Right lobe of liver (tissue), 6 donors: ENCODE measurements at regions not wholly inside any gene's neighbourhood (a gene's known extent, or its start where the extent isn't known, plus 50 kb on each side); places are given as distances from the start of the nearest gene placed in this dataset.

Experiments
- ATAC-seq, 4 donors: fragments of 200-7000 bp; cut with Tn5 transposase; one replicate each; pipeline ENCODE4 v1.9.1; 2020; ENCODE audit warnings: mild to moderate bottlenecking in 4 of 4, moderate library complexity in 4 of 4
- DNase-seq, 3 donors: peaks; one replicate each; pipeline ENCODE4 v3.0.0-alpha.2; 2020
- H3K27ac ChIP-seq, 3 donors: fragments of 200-600 bp; one replicate each; pipeline ENCODE4 v1.8.0; 2022
- H3K27me3 ChIP-seq, 2 donors: fragments of 200-600 bp; one replicate each; pipeline ENCODE4 v1.8.0; 2022
- H3K36me3 ChIP-seq, 4 donors: fragments of 200-600 bp; sonication (generic) in 1 of 4; one replicate each; pipeline versions ENCODE4 v1.5.1 to v1.8.0; 2017 to 2022; ENCODE audit warnings: control low read depth in 1 of 4
- H3K4me1 ChIP-seq, 4 donors: fragments of 200-600 bp; sonication (generic) in 1 of 4; one replicate each; pipeline versions ENCODE4 v1.5.1 to v1.8.0; 2017 to 2022; ENCODE audit warnings: control low read depth in 1 of 4
- H3K4me3 ChIP-seq, 3 donors: fragments of 200-600 bp; one replicate each; pipeline ENCODE4 v1.8.0; 2022
- H3K9me3 ChIP-seq, 4 donors: fragments of 200-600 bp; sonication (generic) in 1 of 4; one replicate each; pipeline versions ENCODE4 v1.5.1 to v1.8.0; 2017 to 2022; ENCODE audit warnings: control low read depth in 1 of 4
- CTCF ChIP-seq, 4 donors: fragments of 200-600 bp in 3 of 4; fragments of 450-650 bp in 1 of 4; IDR thresholded peaks; one replicate each; pipeline versions ENCODE4 v1.5.1 to v1.8.0; 2016 to 2022; ENCODE audit warnings: antibody characterized with exemption in 4 of 4, mild to moderate bottlenecking in 2 of 4
- POLR2A ChIP-seq: fragments of 450-650 bp; IDR thresholded peaks from one replicate; pipeline ENCODE4 v1.6.1; 2017; ENCODE audit warnings: antibody characterized with exemption, mild to moderate bottlenecking
- WGBS: methylation state at CpG from one replicate; pipeline ENCODE4 v1.1.6; 2018; ENCODE audit warnings: low coverage, low lambda C conversion rate; ENCODE audit not compliant: insufficient coverage; ENCODE audit errors: missing lambda C conversion rate; 5-methylcytosine and 5-hydroxymethylcytosine counted together
- intact Hi-C, 2 donors: fragments of 100-400 bp; cut with DNase I; formaldehyde crosslinking; loops; one replicate each; pipeline versions ENCODE4 v1.11.2 to v1.14.1; 2022
- donor health status: DM: no; HTN: yes; CAD: no.
- donor health status: DM: no; HTN: no; CAD: no.
- donor health status: DM: no; HTN: no; CAD: no.
- donor health status: DM: no; HTN: yes; CAD: no.
- donor health status: DM: no; HTN: yes; CAD: no.

- DNase-seq (no peak), ATAC-seq (no peak)
- Histone ChIP-seq H3K27ac (no peak overlapping the region), H3K4me3 (no peak overlapping the region), H3K27me3 (no peaks in the 10 kb centered on the region), H3K36me3 (no peaks in the 10 kb centered on the region), H3K9me3 (no peaks in the 10 kb centered on the region), H3K4me1 (no peaks in the 10 kb centered on the region)
- TF ChIP-seq POLR2A, result no peak
- no peak for TF ChIP-seq CTCF (IDR thresholded peaks at IDR 0.05)
- intact Hi-C loops, result no loop called here
- WGBS, result 66% methylated on average over 3 of the region's 3 CpGs
Measured at GRCh38 chr2:176414641-176415040, 145.4 kb downstream of the MTX2 start.

GRCh38 chr2:176415174-176415895 lies 146.1 kb downstream of the MTX2 start:
- TF ChIP-seq POLR2A (no peak), CTCF (IDR thresholded peaks at IDR 0.05) (no peak)
- intact Hi-C loops, result no loop called here
- no peaks in the 10 kb centered on the region for H3K36me3 ChIP-seq
- H3K27ac ChIP-seq, result no peak overlapping the region
- no peaks in the 10 kb centered on the region for H3K9me3 ChIP-seq
- WGBS, result 62% methylated on average over 7 of the region's 8 CpGs
- no peaks in the 10 kb centered on the region for H3K4me1 ChIP-seq
- no peak for ATAC-seq
- no peak for DNase-seq
- no peaks in the 10 kb centered on the region for H3K27me3 ChIP-seq
- no peak overlapping the region for H3K4me3 ChIP-seq

DNA sequence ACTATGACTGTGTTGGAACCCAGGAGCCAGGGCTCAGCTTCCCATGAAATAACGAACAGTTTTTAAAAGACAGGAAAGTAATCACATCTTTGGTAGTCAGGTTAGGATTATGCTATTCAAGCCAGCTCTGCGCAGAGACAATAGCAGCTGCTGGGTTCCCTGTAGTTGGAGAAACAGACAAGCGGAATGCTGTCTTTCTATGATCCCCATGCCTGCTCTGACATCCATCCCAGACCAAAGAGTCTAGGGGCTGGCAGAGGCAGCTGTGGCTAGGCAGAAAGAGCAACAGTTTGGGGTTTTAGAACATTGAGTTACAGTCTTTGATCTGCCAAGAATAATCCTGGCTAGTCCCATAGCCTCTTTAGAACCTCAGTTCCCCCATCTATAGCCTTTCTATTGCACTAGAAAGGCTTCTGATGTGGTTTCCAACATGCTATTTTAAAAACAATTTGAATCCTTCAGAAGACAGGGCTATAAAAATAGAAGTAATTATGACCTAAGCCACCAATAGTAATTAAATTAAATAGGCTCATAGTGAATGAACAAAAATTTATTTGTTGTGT lies 146.8 kb downstream of the MTX2 start:
- Histone ChIP-seq H3K27me3 (no peaks in the 10 kb centered on the region), H3K9me3 (no peaks in the 10 kb centered on the region), H3K27ac (no peak overlapping the region), H3K4me3 (no peak overlapping the region), H3K36me3 (no peaks in the 10 kb centered on the region), H3K4me1 (no peaks in the 10 kb centered on the region)
- intact Hi-C loops, result no loop called here
- WGBS, result 83% methylated on average over 3 of the region's 3 CpGs
- TF ChIP-seq POLR2A (no peak), CTCF (IDR thresholded peaks at IDR 0.05) (no peak)
- DNase-seq (no peak), ATAC-seq (no peak)

DNA sequence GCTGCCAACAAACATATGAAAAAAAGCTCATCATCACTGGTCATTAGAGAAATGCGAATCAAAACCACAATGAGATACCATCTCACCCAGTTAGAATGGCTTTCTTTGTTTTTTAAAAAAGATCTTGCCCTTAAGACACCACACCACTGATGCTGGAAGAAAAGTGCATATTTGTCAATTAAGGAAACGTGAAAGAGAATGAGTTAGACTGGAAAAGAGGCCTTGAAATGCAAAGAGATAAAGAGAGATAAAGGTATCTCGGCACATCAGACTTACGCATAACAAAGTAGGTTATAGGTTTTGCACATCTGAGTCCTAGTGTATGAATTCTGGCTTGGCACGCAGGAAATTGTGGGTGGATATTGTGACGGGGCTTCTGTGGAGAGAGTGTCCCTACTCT lies 149.5 kb downstream of the MTX2 start:
- Histone ChIP-seq H3K27me3 (no peaks in the 10 kb centered on the region), H3K9me3 (no peaks in the 10 kb centered on the region), H3K4me3 (no peak overlapping the region), H3K4me1 (no peaks in the 10 kb centered on the region), H3K36me3 (no peaks in the 10 kb centered on the region), H3K27ac (no peak overlapping the region)
- TF ChIP-seq POLR2A (no peak), CTCF (IDR thresholded peaks at IDR 0.05) (no peak)
- DNase-seq, result no peak
- no peak for ATAC-seq
- intact Hi-C loops, result no loop called here
- WGBS, result 79% methylated on average over 4 of the region's 6 CpGs
